ENCODE measurements at regions not wholly inside any gene's neighbourhood (a gene's known extent, or its start where the extent isn't known, plus 50 kb on each side); places are given as distances from the start of the nearest gene placed in this dataset.

DNA sequence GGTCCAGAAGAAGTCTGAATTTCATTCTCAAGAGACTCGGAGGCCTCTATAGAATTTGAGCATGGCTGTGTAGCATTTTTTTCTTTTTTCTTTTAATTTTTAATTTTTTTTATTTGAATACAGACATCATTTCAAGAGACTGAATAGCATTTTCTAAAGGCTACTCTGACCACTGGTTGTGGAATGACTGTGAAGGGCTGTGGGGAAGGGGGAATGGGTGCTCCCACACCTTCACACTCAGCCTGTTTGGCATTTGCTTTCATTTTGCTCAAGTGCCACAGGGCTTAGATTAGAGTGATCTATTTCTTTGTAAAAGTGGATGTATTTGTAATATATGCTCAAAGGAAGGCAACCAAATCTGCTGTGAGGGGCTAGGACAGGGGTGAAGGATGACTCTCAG, 142.0 kb upstream of the SPOPL start:
- TF ChIP-seq, protein P1, sequence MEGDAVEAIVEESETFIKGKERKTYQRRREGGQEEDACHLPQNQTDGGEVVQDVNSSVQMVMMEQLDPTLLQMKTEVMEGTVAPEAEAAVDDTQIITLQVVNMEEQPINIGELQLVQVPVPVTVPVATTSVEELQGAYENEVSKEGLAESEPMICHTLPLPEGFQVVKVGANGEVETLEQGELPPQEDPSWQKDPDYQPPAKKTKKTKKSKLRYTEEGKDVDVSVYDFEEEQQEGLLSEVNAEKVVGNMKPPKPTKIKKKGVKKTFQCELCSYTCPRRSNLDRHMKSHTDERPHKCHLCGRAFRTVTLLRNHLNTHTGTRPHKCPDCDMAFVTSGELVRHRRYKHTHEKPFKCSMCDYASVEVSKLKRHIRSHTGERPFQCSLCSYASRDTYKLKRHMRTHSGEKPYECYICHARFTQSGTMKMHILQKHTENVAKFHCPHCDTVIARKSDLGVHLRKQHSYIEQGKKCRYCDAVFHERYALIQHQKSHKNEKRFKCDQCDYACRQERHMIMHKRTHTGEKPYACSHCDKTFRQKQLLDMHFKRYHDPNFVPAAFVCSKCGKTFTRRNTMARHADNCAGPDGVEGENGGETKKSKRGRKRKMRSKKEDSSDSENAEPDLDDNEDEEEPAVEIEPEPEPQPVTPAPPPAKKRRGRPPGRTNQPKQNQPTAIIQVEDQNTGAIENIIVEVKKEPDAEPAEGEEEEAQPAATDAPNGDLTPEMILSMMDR (IDR thresholded peaks at IDR 0.05; ENCODE audit: extremely low read depth in 1 of 2, insufficient read depth in 1 of 2, low read depth in 1 of 2, low read length in 2 of 2) = no peak
- TF ChIP-seq POLR2A (IDR thresholded peaks at IDR 0.05; ENCODE audit: low read depth, low read length) = no peak
- TF ChIP-seq, protein P2, sequence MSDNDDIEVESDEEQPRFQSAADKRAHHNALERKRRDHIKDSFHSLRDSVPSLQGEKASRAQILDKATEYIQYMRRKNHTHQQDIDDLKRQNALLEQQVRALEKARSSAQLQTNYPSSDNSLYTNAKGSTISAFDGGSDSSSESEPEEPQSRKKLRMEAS (IDR thresholded peaks at IDR 0.05; ENCODE audit: insufficient read depth, insufficient read length) = no peak
- TF ChIP-seq EZH2 (IDR thresholded peaks at IDR 0.05; ENCODE audit: borderline replicate concordance, low read depth, low read length, severe bottlenecking) = no peak

Measured in endothelial cell of umbilical vein (primary cell).